Mesothelial cell of epicardium (in vitro differentiated cells): ENCODE measurements at regions not wholly inside any gene's neighbourhood (a gene's known extent, or its start where the extent isn't known, plus 50 kb on each side); places are given as distances from the start of the nearest gene placed in this dataset.

Source experiments
- DNase-seq, 2 experiments: peaks; one replicate each; pipeline ENCODE4 v3.0.0; 2021; ENCODE audit warnings: low spot score in 2 of 2; ENCODE audit not compliant: unreplicated experiment in 2 of 2
- H3K27ac Mint-ChIP-seq: 2 replicates; pipeline ENCODE4 v1.8.0; 2021; ENCODE audit warnings: mixed read lengths
- H3K27me3 Mint-ChIP-seq: 2 replicates; pipeline ENCODE4 v1.8.0; 2021; ENCODE audit warnings: low read depth, mixed read lengths
- H3K36me3 Mint-ChIP-seq: 2 replicates; pipeline ENCODE4 v1.8.0; 2021; ENCODE audit warnings: mixed read lengths
- H3K4me1 Mint-ChIP-seq: 2 replicates; pipeline ENCODE4 v1.8.0; 2021; ENCODE audit warnings: mixed read lengths
- H3K4me3 Mint-ChIP-seq: 2 replicates; pipeline ENCODE4 v1.8.0; 2021; ENCODE audit warnings: mild to moderate bottlenecking, moderate library complexity, mixed read lengths
- H3K9me3 Mint-ChIP-seq: 2 replicates; pipeline ENCODE4 v1.8.0; 2021; ENCODE audit warnings: mixed read lengths
- CTCF ChIP-seq: fragments of 200-600 bp; sonication (generic); IDR thresholded peaks from one replicate; pipeline ENCODE4 v1.5.0; 2021; ENCODE audit warnings: antibody characterized with exemption; ENCODE audit not compliant: unreplicated experiment

GRCh38 chr2:101550555-101550954, 75.6 kb upstream of the RFX8 start:
- no peak for DNase-seq
- Mint-ChIP-seq H3K4me3 (no peak overlapping the region), H3K4me1 (no peaks in the 10 kb centered on the region), H3K27me3 (no peaks in the 10 kb centered on the region), H3K9me3 (peaks cover 12% of the 10 kb centered on the region), H3K27ac (no peak overlapping the region), H3K36me3 (no peaks in the 10 kb centered on the region)
- TF ChIP-seq CTCF: no peak

GRCh38 chr2:101549371-101549770, 74.5 kb upstream of the RFX8 start:
- no peaks in the 10 kb centered on the region for H3K27me3 Mint-ChIP-seq
- no peak for DNase-seq
- no peaks in the 10 kb centered on the region for H3K36me3 Mint-ChIP-seq
- no peaks in the 10 kb centered on the region for H3K4me1 Mint-ChIP-seq
- no peak overlapping the region for H3K27ac Mint-ChIP-seq
- TF ChIP-seq CTCF: no peak
- peaks cover 12% of the 10 kb centered on the region for H3K9me3 Mint-ChIP-seq
- H3K4me3 Mint-ChIP-seq: no peak overlapping the region

- no peak for TF ChIP-seq CTCF
- Mint-ChIP-seq H3K36me3 (no peaks in the 10 kb centered on the region), H3K9me3 (peaks cover 19% of the 10 kb centered on the region), H3K4me3 (no peak overlapping the region), H3K4me1 (no peaks in the 10 kb centered on the region), H3K27me3 (no peaks in the 10 kb centered on the region), H3K27ac (no peak overlapping the region)
- no peak for DNase-seq
Observed at GRCh38 chr2:101546376-101547058, 71.6 kb upstream of the RFX8 start.

- TF ChIP-seq CTCF: no peak
- Mint-ChIP-seq H3K36me3 (no peaks in the 10 kb centered on the region), H3K27ac (no peak overlapping the region), H3K4me3 (no peak overlapping the region), H3K4me1 (no peaks in the 10 kb centered on the region), H3K9me3 (peaks cover 21% of the 10 kb centered on the region), H3K27me3 (no peaks in the 10 kb centered on the region)
- DNase-seq: no peak
Observed at GRCh38 chr2:101545950-101546349, 71.0 kb upstream of the RFX8 start.

GRCh38 chr2:101540518-101540917, 65.6 kb upstream of the RFX8 start:
- Mint-ChIP-seq H3K27me3 (no peaks in the 10 kb centered on the region), H3K27ac (no peak overlapping the region), H3K9me3 (peaks cover 18% of the 10 kb centered on the region), H3K36me3 (no peaks in the 10 kb centered on the region), H3K4me1 (no peaks in the 10 kb centered on the region), H3K4me3 (no peak overlapping the region)
- TF ChIP-seq CTCF: no peak
- DNase-seq: no peak

- H3K27ac Mint-ChIP-seq: no peak overlapping the region
Observed at GRCh38 chr2:101538076-101538475, 63.2 kb upstream of the RFX8 start.

More at GRCh38 chr2:101538076-101538475, 63.2 kb upstream of the RFX8 start:
- no peaks in the 10 kb centered on the region for H3K4me1 Mint-ChIP-seq
- no peak for DNase-seq
- no peaks in the 10 kb centered on the region for H3K27me3 Mint-ChIP-seq
- H3K9me3 Mint-ChIP-seq: peaks cover 12% of the 10 kb centered on the region
- no peaks in the 10 kb centered on the region for H3K36me3 Mint-ChIP-seq
- no peak for TF ChIP-seq CTCF
- no peak overlapping the region for H3K4me3 Mint-ChIP-seq
